Mesendoderm (in vitro differentiated cells): ENCODE measurements at regions not wholly inside any gene's neighbourhood (a gene's known extent, or its start where the extent isn't known, plus 50 kb on each side); places are given as distances from the start of the nearest gene placed in this dataset.

ENCODE experiments used
- DNase-seq: peaks from one replicate; pipeline ENCODE4 v3.0.0; 2013
- H2AK5ac ChIP-seq: 2 replicates; pipeline ENCODE4 v1.6.1; 2013; ENCODE audit warnings: low read length, inconsistent platforms
- H2BK120ac ChIP-seq: 2 replicates; pipeline ENCODE4 v1.6.1; 2013; ENCODE audit warnings: low read depth, mild to moderate bottlenecking, low read length, moderate library complexity, mixed read lengths
- H2BK15ac ChIP-seq: replicated peaks from 2 replicates; pipeline ENCODE4 v1.6.1; 2013; ENCODE audit warnings: low read depth, mild to moderate bottlenecking, moderate library complexity
- H2BK5ac ChIP-seq: 2 replicates; pipeline ENCODE4 v1.6.1; 2013; ENCODE audit warnings: low read length, inconsistent platforms
- H3K18ac ChIP-seq: 2 replicates; pipeline ENCODE4 v1.6.1; 2013; ENCODE audit warnings: mild to moderate bottlenecking, low read length, mixed read lengths
- H3K23ac ChIP-seq: one replicate; pipeline ENCODE4 v1.6.1; 2013; ENCODE audit warnings: low read length
- H3K27ac ChIP-seq: 2 replicates; pipeline ENCODE4 v1.5.1; 2013; ENCODE audit warnings: low read depth, mild to moderate bottlenecking, inconsistent platforms, low read length, moderate library complexity
- H3K27me3 ChIP-seq: 2 replicates; pipeline ENCODE4 v1.6.1; 2013; ENCODE audit warnings: low read length, control low read depth, mild to moderate bottlenecking, inconsistent platforms; ENCODE audit not compliant: insufficient read depth, poor library complexity
- H3K36me3 ChIP-seq: 2 replicates; pipeline ENCODE4 v1.6.1; 2013; ENCODE audit warnings: low read length, inconsistent platforms; ENCODE audit not compliant: control insufficient read depth, insufficient read depth
- H3K4ac ChIP-seq: one replicate; pipeline ENCODE4 v1.6.1; 2013; ENCODE audit warnings: low read depth, mild to moderate bottlenecking, low read length, moderate library complexity
- H3K4me1 ChIP-seq: 2 replicates; pipeline ENCODE4 v1.6.1; 2013; ENCODE audit warnings: low read depth, low read length, inconsistent platforms; ENCODE audit not compliant: control insufficient read depth
- H3K4me2 ChIP-seq: 2 replicates; pipeline ENCODE4 v1.6.1; 2013; ENCODE audit warnings: low read length
- H3K4me3 ChIP-seq: 2 replicates; pipeline ENCODE4 v1.5.1; 2013; ENCODE audit warnings: mild to moderate bottlenecking, low read length
- H3K56ac ChIP-seq: one replicate; pipeline ENCODE4 v1.6.1; 2013; ENCODE audit warnings: low read length
- H3K79me1 ChIP-seq: 2 replicates; pipeline ENCODE4 v1.6.1; 2013; ENCODE audit warnings: low read length, inconsistent platforms
- H3K79me2 ChIP-seq: 2 replicates; pipeline ENCODE4 v1.6.1; 2013; ENCODE audit warnings: mild to moderate bottlenecking, low read length; ENCODE audit not compliant: control insufficient read depth, insufficient read depth
- H3K9ac ChIP-seq: 2 replicates; pipeline ENCODE4 v1.6.1; 2013; ENCODE audit warnings: low read length, inconsistent platforms
- H4K5ac ChIP-seq: one replicate; pipeline ENCODE4 v1.6.1; 2013; ENCODE audit warnings: low read length
- H4K8ac ChIP-seq: one replicate; pipeline ENCODE4 v1.6.1; 2013; ENCODE audit warnings: low read depth, mild to moderate bottlenecking, control low read depth, low read length, moderate library complexity
- WGBS: extraction: QIAGEN DNeasy Blood & Tissue Kit; methylation state at CpG from one replicate; pipeline ENCODE4 v1.1.7; 2013; ENCODE audit warnings: low lambda C conversion rate, missing lambda C conversion rate; ENCODE audit not compliant: insufficient coverage; ENCODE audit errors: extremely low coverage; 5-methylcytosine and 5-hydroxymethylcytosine counted together

DNA sequence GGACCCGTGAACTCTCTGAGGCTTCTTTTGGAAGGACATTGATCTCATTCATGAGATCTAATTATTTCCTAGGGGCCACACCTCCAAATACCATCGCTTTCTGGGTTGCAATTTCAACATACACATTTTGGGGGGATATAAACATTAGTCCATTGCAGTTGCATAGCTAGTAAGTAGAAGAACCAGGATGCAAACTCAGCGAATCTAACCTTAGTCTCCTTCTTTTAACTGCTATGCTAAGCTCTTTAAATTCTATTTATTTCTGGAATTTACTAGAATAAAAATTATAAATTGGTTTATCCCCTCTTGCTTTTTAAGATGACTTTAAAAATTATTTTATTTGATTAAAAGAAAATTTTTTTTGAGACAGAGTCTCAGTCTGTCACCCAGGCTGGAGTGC, 232.5 kb upstream of the EEF2KMT start:
- no peak overlapping the region for H3K4ac ChIP-seq
- no CpG with 5 or more reads among the region's 3 CpGs for WGBS

DNA sequence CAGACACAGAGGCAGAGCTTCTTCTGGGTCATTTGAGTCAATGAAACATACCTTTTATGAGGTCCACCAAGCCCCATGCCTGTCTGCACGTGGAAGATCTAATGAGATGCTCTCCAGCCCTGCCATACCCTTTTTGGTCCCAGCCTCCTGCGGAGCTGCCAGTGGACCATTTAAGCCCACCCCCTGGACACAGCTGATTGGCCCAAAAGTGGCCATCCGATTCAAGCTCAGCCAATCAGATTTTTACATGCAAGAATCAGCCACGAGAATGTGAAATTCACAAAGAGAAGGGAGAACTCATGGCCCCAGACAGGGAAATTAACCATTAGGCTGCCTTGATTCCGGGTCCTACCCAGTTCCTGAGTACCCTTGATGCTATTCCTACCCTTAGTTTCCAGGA, 231.0 kb upstream of the EEF2KMT start:
- Histone ChIP-seq H3K4me3 (no peak overlapping the region), H2AK5ac (no peak overlapping the region), H4K5ac (no peak overlapping the region), H2BK15ac (no peak overlapping the region), H3K79me2 (no peaks in the 10 kb centered on the region), H3K4me1 (peaks cover 2% of the 10 kb centered on the region), H3K9ac (no peak overlapping the region), H2BK5ac (no peak overlapping the region), H3K18ac (no peak overlapping the region), H3K56ac (no peak overlapping the region), H3K23ac (no peak overlapping the region), H3K27me3 (no peaks in the 10 kb centered on the region), H3K36me3 (no peaks in the 10 kb centered on the region), H4K8ac (no peak overlapping the region), H3K27ac (no peak overlapping the region), H3K4me2 (no peak overlapping the region), H3K79me1 (no peaks in the 10 kb centered on the region), H3K4ac (no peak overlapping the region), H2BK120ac (no peak overlapping the region)
- peak; percentile 10 for DNase-seq
- no CpG with 5 or more reads among the region's 5 CpGs for WGBS

More for the DNA sequence above, 232.5 kb upstream of the EEF2KMT start:
- H3K23ac ChIP-seq = no peak overlapping the region
- no peak overlapping the region for H3K56ac ChIP-seq
- no peak overlapping the region for H2BK5ac ChIP-seq
- DNase-seq = no peak
- no peaks in the 10 kb centered on the region for H3K36me3 ChIP-seq
- H3K79me2 ChIP-seq = no peaks in the 10 kb centered on the region
- H3K27ac ChIP-seq = no peak overlapping the region
- no peak overlapping the region for H3K18ac ChIP-seq
- no peak overlapping the region for H4K8ac ChIP-seq
- H3K4me3 ChIP-seq = no peak overlapping the region
- no peak overlapping the region for H4K5ac ChIP-seq
- H2BK120ac ChIP-seq = no peak overlapping the region
- no peaks in the 10 kb centered on the region for H3K27me3 ChIP-seq
- no peak overlapping the region for H2AK5ac ChIP-seq
- no peak overlapping the region for H2BK15ac ChIP-seq
- no peak overlapping the region for H3K4me2 ChIP-seq
- H3K79me1 ChIP-seq = no peaks in the 10 kb centered on the region
- no peaks in the 10 kb centered on the region for H3K4me1 ChIP-seq
- no peak overlapping the region for H3K9ac ChIP-seq

DNA sequence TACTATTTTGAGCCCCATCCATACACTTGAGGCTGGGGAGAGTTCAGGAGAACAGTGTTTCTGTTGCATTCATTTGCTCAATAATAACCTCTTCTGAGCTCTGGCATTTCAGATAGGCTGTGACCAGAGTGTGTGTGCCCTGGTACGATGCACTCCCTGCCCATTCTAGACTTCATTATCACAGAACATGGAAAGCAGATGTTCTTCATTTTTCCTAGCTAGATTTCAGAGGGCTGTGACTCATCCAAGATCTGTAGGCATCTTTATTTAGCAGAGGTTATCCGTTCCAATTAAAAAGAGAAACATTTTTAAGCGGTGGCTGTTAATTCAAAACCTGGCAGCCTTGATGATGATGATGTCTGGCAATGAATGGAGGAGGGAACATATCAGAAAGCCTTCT, 228.8 kb upstream of the EEF2KMT start:
- Histone ChIP-seq H3K18ac (no peak overlapping the region), H3K4me1 (peaks cover 2% of the 10 kb centered on the region), H4K8ac (no peak overlapping the region), H3K79me2 (no peaks in the 10 kb centered on the region), H3K4me3 (no peak overlapping the region), H2AK5ac (no peak overlapping the region), H3K4me2 (no peak overlapping the region), H3K36me3 (no peaks in the 10 kb centered on the region), H3K27ac (no peak overlapping the region), H4K5ac (no peak overlapping the region), H3K27me3 (no peaks in the 10 kb centered on the region), H3K56ac (no peak overlapping the region), H2BK15ac (no peak overlapping the region), H2BK5ac (no peak overlapping the region), H3K4ac (no peak overlapping the region), H2BK120ac (no peak overlapping the region), H3K9ac (no peak overlapping the region), H3K23ac (no peak overlapping the region), H3K79me1 (no peaks in the 10 kb centered on the region)
- WGBS = no CpG with 5 or more reads among the region's 3 CpGs
- DNase-seq = no peak

DNA sequence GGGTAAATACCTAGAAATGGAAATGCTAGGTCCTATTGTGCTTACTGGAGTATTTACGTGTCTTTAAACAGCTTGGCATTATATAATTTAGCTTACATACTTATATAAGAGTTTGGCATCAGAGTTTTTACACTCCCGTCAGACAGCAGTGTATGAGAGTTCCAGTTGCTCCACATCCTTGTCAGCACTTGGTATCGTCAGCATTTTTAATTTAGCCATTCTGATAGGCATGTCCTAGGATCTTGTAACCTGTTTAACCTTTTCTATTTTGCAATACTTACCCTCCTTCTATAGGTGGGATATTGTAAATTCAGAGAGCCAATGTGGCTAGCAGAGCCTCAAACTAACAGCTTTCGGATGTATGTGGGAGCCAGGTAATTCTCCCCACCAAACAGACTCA, 228.3 kb upstream of the EEF2KMT start:
- Histone ChIP-seq H2BK120ac (no peak overlapping the region), H3K36me3 (no peaks in the 10 kb centered on the region), H3K56ac (no peak overlapping the region), H3K4me3 (no peak overlapping the region), H2AK5ac (no peak overlapping the region), H4K8ac (no peak overlapping the region), H3K79me1 (no peaks in the 10 kb centered on the region), H2BK15ac (no peak overlapping the region), H2BK5ac (no peak overlapping the region), H3K27me3 (no peaks in the 10 kb centered on the region), H4K5ac (no peak overlapping the region), H3K27ac (no peak overlapping the region), H3K4me1 (peaks cover 2% of the 10 kb centered on the region), H3K23ac (no peak overlapping the region), H3K4me2 (no peak overlapping the region), H3K18ac (no peak overlapping the region), H3K79me2 (no peaks in the 10 kb centered on the region), H3K9ac (no peak overlapping the region), H3K4ac (no peak overlapping the region)
- no peak for DNase-seq
- WGBS = no CpG with 5 or more reads among the region's 4 CpGs

DNA sequence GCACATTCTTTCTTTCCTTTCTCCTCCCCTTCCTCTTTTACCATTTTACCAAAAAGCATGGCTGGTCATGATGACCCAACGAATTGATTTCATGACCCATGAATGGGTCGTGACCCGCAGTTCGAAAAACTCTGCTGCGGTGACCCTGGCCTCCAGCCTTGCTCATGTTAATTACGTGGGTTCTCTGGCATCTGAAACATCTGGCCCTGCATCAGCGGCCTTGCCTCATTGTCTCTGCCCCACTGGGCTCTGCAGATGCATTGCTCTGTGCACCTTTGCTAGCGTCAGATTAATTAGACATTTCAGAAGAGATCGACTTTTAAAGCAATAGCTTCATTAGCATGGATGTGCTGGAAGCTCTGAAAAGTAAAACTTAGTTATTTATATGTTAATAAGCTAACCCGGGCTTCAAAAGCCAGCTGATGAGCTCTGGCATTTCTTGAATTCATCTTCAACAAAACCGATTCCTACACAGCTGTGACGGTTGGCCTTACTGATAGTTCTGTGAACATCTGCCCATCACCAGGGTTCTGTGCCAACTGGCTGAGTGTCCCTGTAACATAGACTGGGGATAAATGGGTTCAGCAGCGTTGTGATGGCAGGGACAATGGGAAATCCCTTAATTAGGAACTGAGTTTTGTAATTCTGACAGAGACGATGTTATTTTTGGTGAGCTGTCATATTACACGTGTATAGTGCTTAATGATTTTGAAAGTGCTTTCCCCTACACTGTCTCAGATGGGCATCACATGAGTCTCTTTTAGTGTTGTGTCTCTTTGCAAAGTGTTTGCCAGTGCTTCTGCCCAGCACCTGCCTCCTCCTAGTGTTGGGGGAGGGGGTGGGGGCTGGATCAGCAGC, 225.9 kb upstream of the EEF2KMT start:
- peaks cover 2% of the 10 kb centered on the region for H3K4me1 ChIP-seq
- H3K79me1 ChIP-seq = no peaks in the 10 kb centered on the region
- no peak overlapping the region for H3K27ac ChIP-seq
- no peak overlapping the region for H3K4ac ChIP-seq
- no peak overlapping the region for H2BK120ac ChIP-seq
- H4K8ac ChIP-seq = no peak overlapping the region
- peak; percentile 85 for DNase-seq
- no peaks in the 10 kb centered on the region for H3K27me3 ChIP-seq
- H4K5ac ChIP-seq = no peak overlapping the region
- H3K4me3 ChIP-seq = no peak overlapping the region
- no peak overlapping the region for H2BK15ac ChIP-seq
- H3K9ac ChIP-seq = no peak overlapping the region
- H3K36me3 ChIP-seq = no peaks in the 10 kb centered on the region
- no peak overlapping the region for H3K18ac ChIP-seq
- no peaks in the 10 kb centered on the region for H3K79me2 ChIP-seq
- no peak overlapping the region for H3K23ac ChIP-seq
- no CpG with 5 or more reads among the region's 15 CpGs for WGBS
- H3K56ac ChIP-seq = no peak overlapping the region
- H2AK5ac ChIP-seq = no peak overlapping the region
- H3K4me2 ChIP-seq = no peak overlapping the region
- no peak overlapping the region for H2BK5ac ChIP-seq

DNA sequence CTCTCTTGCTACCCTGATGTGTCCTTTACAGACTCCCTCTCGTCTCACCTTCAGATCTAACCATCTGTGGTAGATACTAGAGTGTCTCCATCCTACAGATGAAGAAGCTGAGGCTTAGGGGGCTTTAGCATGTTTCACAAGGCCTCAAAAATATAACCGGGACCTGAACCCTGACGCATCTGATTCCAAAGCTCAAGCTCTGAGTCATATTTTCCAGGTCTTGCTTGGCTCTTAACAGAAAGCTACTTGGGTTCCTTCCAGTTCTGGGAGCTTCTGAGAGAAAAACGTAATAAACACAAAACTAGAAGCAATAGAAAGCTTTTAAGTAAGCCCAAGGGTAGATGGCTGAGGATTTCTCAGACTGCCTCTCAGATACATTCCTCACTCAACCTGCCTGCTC, 224.3 kb upstream of the EEF2KMT start:
- Histone ChIP-seq H4K8ac (no peak overlapping the region), H4K5ac (no peak overlapping the region), H2BK5ac (no peak overlapping the region), H3K4ac (no peak overlapping the region), H2BK15ac (no peak overlapping the region), H3K79me1 (no peaks in the 10 kb centered on the region), H3K4me2 (no peak overlapping the region), H3K36me3 (no peaks in the 10 kb centered on the region), H2AK5ac (no peak overlapping the region), H3K9ac (no peak overlapping the region), H3K27me3 (no peaks in the 10 kb centered on the region), H3K27ac (no peak overlapping the region), H3K56ac (no peak overlapping the region), H3K18ac (no peak overlapping the region), H3K4me3 (no peak overlapping the region), H2BK120ac (no peak overlapping the region), H3K79me2 (no peaks in the 10 kb centered on the region), H3K23ac (no peak overlapping the region), H3K4me1 (peaks cover 2% of the 10 kb centered on the region)
- DNase-seq = no peak
- WGBS = no CpG with 5 or more reads among the region's 4 CpGs
